ENCODE measurements at regions not wholly inside any gene's neighbourhood (a gene's known extent, or its start where the extent isn't known, plus 50 kb on each side); places are given as distances from the start of the nearest gene placed in this dataset.

DNA sequence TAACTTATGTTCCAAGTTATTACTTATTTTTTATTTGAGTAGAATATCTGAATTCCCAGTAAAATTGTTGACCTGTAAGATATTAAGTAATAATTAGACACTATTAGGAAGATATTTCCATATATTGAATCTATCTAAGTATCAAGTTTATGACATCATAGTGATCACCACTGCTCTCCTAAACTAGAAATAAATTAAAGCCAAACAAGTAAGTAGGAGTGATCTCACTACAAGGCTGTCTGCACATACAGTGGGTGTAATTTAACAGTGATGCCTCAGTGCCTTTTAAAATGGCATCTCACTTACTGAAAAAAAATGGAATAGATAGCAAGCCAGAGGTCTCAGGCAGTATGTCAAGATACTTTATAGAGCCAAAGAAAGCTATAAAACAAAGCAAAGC, 789.6 kb downstream of the KCTD16 start:
- no peak for DNase-seq (ENCODE audit: low spot score)

DNA sequence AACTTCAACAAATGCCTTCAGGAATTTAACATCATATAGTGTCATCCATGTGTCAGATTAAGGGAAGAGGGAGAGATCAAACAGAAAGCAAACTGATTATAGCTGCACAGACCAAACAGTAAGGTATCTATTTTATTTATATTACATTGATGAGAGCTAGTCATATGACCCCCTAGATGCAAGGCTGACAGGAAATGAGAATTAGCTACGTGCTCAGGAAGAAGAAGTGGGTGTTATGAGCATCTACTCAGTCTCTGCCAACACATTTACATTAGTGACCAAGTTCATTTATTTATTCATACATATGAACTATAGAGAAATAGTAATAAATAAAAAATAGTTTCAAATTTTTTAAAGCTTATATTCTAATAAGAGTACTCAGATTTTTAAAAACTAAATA, 787.3 kb downstream of the KCTD16 start:
- no peak for DNase-seq (ENCODE audit: low spot score)

- DNase-seq (ENCODE audit: low spot score), result no peak
These were observed 780.3 kb downstream of the KCTD16 start for GRCh38 chr5:144950996-144951395.

DNA sequence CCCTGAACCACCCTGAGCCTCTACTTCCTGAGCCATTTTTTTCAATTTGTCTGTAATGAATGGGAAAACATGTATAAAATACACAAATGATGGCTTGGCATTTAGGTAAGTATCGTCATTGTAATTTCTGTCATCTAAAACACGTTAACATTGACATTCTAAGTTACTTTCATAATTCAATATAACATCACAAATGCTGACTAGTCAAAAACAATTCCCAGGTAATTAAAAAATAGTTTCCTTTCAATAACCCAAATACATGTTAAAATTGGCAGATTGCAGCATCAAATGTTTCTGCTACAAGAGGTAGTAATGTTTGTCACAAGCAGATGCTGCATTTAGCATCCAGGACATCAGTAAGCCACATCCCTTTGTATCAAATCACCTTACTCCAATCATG, 776.4 kb downstream of the KCTD16 start:
- DNase-seq (ENCODE audit: low spot score), result no peak

GRCh38 chr5:144945503-144945902, 774.8 kb downstream of the KCTD16 start:
- DNase-seq (ENCODE audit: low spot score), result no peak

- no peak for DNase-seq (ENCODE audit: low spot score)
These were observed 774.3 kb downstream of the KCTD16 start for GRCh38 chr5:144944936-144945335.

GRCh38 chr5:144941004-144941403, 770.3 kb downstream of the KCTD16 start:
- no peak for DNase-seq (ENCODE audit: low spot score)

DNA sequence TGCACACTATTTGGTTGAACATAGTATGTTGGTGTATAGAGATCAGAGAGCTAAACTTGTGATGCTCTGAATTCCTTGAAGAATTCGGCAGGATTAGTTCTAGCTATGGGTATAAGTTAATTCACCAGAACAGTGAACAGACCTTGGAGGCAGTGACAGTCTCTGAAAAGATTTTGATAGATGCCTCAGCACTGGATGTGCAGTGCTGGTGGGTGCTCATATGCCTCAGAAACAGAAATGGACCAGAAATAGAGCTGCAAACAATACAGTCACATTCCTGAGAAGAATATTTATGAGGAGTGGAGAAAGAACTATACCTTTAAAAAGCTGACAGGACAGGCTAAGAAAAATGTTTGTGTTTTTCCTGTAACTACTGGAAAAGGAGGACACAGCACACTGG, 747.7 kb downstream of the KCTD16 start:
- DNase-seq (ENCODE audit: low spot score), result no peak

DNA sequence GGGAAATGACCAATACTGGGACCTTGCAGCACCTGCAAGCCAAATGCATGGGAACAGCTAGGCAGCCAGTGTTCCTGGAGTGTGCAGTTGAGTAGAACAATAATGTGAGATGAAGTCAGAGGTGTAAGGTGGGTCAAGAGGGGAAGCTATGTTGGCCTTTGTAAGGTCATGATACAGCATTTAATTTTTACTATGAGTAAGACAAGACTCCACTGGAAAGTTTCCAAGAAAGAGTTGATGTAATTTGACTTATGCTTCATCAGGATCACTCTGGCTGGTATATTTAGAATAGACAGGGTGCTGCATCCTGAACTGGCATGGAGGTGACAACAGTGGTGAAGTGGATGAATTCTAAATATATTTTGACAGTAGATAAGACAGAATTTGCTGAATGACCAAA, 744.8 kb downstream of the KCTD16 start:
- no peak for DNase-seq (ENCODE audit: low spot score)

- no peak for DNase-seq (ENCODE audit: low spot score)
These were observed 743.0 kb downstream of the KCTD16 start for GRCh38 chr5:144913661-144914060.

DNA sequence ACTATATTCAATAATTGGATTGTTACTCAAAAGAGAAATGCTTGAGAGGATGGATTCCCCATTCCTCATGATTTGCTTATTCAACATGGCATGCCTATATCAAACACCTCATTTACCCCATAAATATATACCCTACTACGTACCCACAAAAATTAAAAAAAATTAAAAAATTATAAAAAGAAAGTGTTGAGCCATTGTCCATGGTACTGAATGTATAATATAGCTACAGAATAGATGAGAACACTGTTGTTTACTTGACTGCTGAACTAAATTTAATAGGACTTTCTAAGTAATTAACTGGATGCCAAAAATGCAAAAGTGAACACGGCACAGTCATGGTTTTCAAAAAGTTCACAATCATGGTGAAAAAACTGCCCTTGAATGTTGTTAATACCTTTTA, 725.8 kb downstream of the KCTD16 start:
- DNase-seq (ENCODE audit: low spot score), result no peak

GRCh38 chr5:144886668-144887067, 716.0 kb downstream of the KCTD16 start:
- DNase-seq (ENCODE audit: low spot score), result no peak

DNA sequence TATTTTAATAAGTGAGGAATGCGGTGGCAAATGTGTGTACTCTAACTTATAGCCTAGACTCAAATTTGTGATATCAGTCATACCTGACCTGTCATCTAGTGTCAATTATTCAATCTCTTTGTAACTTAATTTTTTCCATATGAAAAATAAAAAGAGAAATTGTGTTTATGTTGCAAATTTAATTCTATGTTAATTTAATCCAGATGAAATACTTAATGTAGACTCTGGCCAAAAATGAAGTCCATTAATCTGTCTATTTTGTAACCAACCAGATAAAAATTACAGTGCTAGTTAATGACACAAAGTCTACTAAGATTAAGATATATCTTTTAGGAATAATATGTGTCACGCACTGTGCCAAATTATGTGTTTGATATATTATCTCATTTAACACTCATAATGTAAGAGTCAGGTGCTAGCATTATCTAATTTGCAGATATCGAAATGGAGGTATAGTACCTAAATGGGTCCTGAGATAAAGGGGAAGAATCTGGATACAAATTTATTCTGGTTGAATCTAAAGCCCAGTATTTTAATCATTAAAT, 712.1 kb downstream of the KCTD16 start:
- no peak for DNase-seq (ENCODE audit: low spot score)

DNA sequence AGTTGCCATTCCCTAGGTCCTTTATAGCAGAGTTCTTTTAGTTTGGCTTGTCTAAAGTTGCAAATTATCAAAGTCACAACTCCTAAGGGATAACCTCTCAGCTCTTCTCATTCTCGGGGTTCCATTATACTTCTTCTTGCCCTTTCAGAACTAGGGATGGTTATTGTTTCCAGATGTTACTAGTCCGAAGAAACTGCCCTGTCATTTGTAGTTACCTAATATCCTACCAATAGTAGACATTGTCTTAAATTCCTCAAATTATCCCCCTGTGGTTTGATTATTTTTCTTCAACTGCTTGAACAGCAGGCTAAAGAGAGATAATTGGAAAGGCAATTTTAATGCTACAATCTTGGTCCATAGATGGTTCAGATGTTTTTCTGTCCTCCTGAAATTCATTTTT, 709.8 kb downstream of the KCTD16 start:
- DNase-seq (ENCODE audit: low spot score), result no peak

DNA sequence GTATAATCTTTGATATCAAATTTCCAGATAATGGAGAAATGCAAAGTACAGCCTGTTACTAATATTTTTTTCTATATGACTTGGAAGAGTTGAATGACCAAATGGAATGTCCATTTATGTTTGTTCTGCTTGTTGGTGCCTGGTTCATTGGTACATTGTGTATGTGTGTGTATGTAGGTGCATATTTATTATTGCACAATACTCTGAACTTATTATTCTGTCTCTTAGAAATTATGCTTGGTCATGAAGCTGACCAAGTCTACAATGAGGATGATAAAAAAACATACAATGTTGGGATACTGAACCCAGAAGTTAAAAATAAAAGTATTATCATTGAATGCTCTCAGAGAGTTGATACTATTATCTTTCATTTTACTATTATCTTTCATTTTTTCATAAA, 706.3 kb downstream of the KCTD16 start:
- no peak for DNase-seq (ENCODE audit: low spot score)

GRCh38 chr5:144873076-144873475, 702.4 kb downstream of the KCTD16 start:
- no peak for DNase-seq (ENCODE audit: low spot score)

GRCh38 chr5:144864118-144864517, 693.4 kb downstream of the KCTD16 start:
- no peak for DNase-seq (ENCODE audit: low spot score)

DNA sequence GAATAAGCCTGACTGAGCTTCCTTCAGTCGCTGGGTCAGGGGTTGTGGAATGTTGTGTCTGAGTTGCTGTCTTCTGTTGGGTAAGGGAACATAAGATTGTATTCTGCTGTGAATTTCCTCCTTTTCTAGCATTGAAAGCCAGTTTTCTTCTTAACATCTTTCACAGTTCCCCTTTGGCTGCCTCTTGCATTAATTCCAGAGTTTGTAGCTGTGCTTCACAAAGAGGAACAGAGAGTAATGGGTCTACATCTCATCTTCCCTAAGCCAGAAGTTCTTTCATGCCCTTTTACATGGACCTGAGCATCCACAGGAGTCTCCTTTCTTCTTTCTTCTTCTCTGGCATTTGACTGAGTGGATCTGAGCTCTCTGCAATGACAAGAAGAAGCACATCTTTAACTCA, 686.8 kb downstream of the KCTD16 start:
- DNase-seq (ENCODE audit: low spot score), result no peak

- DNase-seq (ENCODE audit: low spot score), result no peak
These were observed 673.4 kb downstream of the KCTD16 start for GRCh38 chr5:144844086-144844485.

DNA sequence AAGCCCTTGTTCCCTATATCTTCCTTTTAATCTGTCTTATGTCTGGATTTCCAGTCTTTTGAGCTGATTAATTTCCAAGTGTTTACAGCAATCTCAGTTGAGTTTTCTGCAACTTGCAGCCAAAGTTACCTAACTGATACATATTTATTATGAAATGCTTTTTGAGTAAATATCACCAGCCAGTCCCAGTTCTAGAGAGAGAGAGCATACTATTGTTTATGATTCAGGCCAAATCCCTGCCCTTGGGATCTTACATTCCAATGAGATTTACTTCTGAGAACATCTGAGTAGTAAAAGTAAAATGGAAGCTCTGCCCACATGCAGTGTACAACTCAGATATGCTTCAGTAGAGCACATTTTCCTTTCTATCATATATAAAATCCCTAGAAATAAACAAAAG, 661.7 kb downstream of the KCTD16 start:
- no peak for DNase-seq (ENCODE audit: low spot score)

DNA sequence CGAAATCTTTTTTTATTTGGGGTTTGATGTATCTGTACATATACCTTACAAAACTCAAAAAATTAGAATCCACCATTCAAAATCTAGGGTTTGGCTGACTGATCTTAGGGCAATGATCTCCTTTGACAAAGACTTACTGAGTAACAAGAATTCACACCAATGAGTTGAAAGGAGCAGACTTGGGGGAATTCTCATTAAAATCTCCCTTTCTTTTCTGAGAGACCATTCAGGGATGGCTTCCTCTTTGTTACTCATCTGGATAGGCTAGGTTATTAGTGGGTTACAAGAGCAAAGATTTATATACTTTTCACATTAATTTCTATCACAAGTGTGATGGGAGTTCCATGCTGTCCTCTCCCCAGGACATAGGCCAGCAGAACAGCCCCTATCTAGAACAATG, 661.0 kb downstream of the KCTD16 start:
- DNase-seq (ENCODE audit: low spot score), result no peak

GRCh38 chr5:144822503-144822902, 651.8 kb downstream of the KCTD16 start:
- no peak for DNase-seq (ENCODE audit: low spot score)

DNA sequence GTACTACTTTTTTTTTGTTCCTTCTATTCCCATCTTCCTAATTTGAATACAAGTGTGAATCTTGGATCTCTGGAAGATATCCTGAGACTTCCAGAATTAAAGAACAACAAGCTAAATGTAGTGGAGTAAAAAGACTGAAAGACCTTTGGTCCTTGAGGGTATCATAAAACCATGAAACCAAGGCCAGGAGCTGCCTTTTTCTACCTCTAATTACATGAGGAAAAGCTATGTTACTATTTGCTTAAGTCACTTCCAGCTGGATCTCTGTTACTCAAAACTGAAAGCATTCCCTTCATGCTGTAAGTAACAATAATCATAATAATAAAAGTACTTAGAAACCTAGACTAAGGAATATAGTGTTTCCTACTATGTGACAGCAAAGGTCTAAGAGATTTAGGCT, 649.6 kb downstream of the KCTD16 start:
- no peak for DNase-seq (ENCODE audit: low spot score)

GRCh38 chr5:144815131-144815530, 644.5 kb downstream of the KCTD16 start:
- DNase-seq (ENCODE audit: low spot score), result no peak

DNA sequence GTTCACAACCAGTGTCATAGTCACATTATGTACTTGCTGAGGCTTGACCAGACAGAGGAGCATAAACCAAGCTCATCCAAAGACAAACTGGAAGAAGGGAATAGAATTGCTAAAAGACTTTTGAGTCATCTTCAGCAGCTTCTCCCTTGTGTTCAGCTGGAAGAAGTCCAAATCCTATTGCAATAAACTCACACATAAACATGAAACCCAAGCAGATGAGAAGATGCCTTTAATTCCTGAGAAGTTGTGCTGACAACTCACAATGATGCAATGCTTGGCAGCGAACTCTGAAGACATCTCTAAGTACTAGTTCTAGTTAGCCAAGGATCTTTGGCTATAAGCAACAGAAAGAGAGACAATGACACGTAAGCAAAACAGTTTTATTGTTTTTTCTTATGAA, 642.1 kb downstream of the KCTD16 start:
- no peak for DNase-seq (ENCODE audit: low spot score)

All from CD4-positive, alpha-beta T cell treated with Interleukin-15 for 4 hours (primary cell).